Stimulated activated CD8-positive, alpha-beta memory T cell treated with anti-CD3 and anti-CD28 coated beads, Interleukin-15, amount 100 ng/mL, for 48 hours (primary cell): ENCODE measurements at regions not wholly inside any gene's neighbourhood (a gene's known extent, or its start where the extent isn't known, plus 50 kb on each side); places are given as distances from the start of the nearest gene placed in this dataset.
"Not testable (repeated sequence)": the region's sequence is repeated elsewhere in the genome, so short reads cannot be mapped to it uniquely, and the experiment has no call there.

Experiments used
- DNase-seq, 2 donors: peaks; one replicate each; pipeline ENCODE4 v3.0.0-alpha.2; 2020; ENCODE audit warnings: low read depth in 2 of 2

GRCh38 chr10:33783078-33783477 lies 448.6 kb upstream of the NRP1 start:
- no peak for DNase-seq

DNA sequence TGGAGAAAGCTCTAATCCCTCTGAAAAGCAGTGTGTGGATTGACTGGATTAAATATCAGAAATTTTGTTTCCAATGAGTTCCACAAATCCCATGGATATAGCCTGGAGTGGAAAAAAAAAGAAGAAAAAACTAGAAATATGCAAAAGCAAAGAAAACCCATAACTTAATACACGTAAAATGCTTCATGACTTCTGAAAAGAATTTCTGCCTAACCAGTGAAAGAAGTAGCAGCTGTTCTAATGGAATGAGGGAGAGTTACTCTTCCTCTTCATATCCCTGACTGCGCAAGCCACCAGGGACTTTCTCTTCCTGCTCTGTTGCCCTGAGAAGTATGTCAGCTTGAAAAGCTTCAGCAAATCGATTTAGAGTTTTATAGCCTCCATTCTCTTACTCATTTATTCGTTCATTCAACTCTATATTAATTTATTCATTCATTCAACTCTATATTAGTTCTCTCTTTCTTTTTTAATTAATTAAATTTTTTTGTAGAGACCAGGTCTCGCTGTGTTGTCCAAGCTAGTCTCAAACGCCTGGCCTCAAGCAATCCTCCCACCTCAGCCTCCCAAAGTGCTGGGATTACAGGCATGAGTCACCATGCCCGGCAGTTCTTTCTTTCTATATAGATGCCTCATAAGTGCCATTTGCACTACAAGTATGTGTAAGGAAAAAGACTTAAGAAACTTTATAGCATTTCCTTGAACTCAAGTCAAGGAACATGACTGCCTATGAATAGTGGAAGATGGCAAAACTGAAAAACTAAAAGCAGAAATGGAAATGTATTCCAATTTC lies 447.3 kb upstream of the NRP1 start:
- no peak for DNase-seq

DNA sequence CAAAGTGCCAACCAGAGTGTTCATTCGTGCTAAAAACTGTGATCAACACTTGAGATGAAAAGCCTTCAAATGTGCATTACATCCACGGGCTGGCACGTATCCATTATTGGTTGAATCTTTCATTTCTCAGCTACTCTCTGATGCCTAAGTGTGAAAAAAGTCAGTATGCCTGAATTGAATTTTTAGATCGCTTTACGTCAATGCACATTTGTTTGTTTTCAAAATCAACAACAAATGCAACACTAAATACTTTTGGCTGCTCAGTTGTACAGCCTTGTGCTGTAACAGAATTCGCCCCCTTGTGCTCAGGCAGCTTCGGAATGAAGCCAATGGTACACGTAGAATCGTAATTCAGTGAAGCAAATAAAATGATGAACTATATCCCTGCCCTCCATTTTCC lies 446.5 kb upstream of the NRP1 start:
- no peak for DNase-seq

DNA sequence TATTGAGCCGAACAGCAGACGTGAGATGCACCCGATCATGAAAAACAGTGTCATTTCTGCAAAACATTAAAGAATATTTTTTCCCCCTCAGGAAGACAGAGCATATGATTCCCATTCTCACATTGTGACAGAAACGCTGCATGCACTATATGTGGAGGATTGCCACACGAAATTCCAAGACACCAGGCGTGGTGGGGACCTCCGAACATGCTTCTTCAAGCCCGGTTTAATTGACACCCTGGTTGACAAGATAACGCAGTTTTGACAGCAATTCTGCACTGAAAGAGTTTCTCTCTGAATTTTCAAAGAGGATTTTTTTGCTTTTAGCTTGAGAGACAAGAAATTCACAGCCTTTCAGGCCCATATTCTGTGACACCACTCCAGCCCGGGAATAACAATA lies 442.8 kb upstream of the NRP1 start:
- DNase-seq: no peak

GRCh38 chr10:33776419-33777070 lies 442.1 kb upstream of the NRP1 start:
- DNase-seq: no peak

DNA sequence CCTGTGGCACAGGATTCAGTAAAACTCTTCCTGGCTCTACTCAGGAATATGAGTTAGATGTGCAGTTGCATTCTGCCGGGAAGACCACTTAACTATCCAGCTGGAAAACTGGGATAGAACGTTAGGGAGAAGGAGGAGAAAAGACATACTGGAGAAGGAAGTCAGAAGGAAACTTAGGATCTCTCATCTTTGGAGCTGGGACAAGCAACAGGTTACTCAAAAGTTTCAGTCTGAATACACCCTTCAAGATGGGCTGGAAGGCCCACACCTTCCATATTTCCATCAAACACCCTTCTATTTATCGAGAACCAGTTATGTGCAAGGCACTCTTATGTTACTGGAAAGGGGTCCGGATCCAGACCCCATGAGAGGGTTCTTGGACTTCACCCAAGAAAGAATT lies 440.4 kb upstream of the NRP1 start:
- DNase-seq: no peak

DNA sequence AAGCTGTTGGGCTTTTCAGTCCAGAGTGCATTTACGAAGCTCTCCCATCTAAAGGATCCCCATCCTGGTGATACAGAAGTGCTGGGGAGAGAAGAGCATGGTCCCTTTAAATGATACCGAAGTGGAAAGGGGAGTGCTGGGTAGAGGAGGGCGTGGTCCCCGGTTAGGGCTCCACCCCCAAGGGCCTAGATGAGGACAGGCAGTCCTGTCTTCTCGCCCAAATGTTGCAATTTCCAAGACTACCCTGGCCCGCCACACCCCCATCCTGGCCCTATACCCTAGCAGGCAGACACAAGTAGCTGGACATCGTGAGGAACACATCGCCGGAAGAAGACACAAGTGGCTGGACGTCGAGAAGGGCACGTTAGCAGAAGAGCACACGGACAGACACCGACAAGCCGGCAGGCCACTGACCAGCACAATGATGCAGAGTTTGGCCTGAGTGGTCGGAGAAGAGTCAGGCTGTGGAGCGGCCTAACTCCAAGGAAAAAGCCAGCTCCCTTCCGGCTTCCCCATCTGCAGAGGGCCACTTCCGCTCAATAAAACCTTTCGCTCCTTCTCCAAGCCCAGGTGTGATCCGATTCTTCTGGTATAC lies 439.5 kb upstream of the NRP1 start:
- DNase-seq: no peak

DNA sequence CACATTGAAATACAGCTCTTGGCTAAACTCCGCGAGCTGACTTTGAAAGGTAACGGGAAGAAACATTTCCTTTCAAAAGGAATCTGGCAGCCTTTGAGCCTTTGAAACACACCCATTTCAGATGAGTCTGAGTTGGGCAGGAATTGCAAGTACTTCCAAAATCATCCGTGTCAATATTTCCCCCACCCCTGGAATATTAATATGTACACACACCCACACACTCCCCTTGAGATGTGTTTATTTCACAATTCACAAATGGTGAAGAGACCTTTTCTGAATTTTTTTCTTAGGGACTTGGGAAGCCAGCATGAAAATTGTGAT lies 438.7 kb upstream of the NRP1 start:
- no peak for DNase-seq

GRCh38 chr10:33772370-33773252 lies 438.1 kb upstream of the NRP1 start:
- no peak for DNase-seq

DNA sequence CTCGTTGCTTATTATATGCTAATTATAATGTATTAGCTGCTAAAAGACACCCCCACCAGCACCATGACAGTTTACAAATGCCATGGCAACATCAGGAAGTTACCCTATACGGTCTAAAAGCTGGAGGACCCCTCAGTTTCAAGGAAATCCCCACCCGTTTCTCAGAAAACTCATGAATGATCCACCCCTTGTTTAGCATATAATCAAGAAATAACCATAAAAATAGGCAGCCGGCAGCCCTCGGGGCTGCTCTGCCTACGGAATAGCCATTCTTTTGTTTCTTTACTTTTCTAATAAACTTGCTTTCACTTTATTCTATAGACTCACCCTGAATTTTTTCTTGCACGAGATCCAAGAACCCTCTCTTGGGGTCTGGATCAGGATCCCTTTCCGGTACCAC lies 437.4 kb upstream of the NRP1 start:
- not testable (repeated sequence) for DNase-seq

GRCh38 chr10:33764694-33765185 lies 430.3 kb upstream of the NRP1 start:
- DNase-seq: no peak

- no peak for DNase-seq
Observed at GRCh38 chr10:33760056-33760943, 425.8 kb upstream of the NRP1 start.

DNA sequence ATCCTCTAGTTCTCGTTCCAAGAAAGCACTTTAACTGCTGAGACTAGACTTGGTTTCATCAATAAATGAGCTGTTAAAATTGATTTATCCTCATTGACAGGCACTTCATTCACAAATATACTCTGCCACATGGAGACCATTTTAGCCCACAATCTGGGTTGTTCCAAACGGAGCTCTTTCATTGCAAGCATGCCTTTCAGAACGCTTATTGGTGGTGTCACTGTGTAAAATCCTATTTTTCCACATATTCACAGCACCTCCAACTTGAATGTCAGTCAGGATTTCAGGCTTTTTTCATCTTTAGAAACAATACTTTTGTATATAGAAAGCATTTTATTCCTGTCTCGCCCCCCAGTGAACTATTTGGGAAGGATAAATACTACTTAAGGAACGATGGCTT lies 424.7 kb upstream of the NRP1 start:
- DNase-seq: no peak

DNA sequence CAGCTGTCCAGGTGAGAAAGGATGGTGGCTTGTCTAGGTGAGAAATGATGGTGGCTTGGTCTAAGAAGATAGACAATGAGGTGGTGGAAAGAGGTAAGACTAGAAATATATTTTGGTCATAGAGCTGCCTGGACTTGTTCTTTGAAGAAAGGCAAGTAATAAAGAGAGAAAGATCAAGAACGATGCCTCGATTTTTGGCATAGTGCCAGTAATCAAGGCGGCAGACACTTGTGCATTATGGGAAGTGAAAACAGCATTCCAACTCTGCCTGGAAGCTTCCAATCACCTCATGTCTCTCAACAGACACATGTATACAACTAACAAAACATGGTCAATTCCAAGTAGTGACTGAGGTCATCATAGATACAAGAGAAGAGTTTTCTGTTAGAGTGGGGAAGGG lies 423.8 kb upstream of the NRP1 start:
- no peak for DNase-seq

DNA sequence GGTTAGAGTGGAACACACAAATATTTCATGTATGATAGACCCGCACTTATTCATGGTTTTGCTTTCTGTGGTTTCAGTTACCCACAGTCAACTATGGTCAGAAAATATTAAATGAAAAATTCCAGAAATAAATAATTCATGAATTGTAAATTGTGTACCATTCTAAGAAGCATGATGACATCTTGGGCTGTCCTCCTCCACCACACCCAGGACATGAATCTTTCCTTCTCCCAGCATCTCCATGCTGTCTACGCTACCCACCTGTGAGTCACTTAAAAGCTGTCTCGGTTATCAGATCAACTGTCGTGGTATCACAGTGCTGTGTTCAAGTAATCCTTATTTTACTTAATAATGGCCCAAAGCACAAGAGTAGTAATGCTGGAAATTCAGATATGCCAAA lies 419.6 kb upstream of the NRP1 start:
- DNase-seq: no peak

GRCh38 chr10:33753389-33753788 lies 418.9 kb upstream of the NRP1 start:
- no peak for DNase-seq

GRCh38 chr10:33749790-33750189 lies 415.3 kb upstream of the NRP1 start:
- DNase-seq: no peak

GRCh38 chr10:33749067-33749735 lies 414.7 kb upstream of the NRP1 start:
- DNase-seq: no peak

GRCh38 chr10:33746836-33747268 lies 412.4 kb upstream of the NRP1 start:
- no peak for DNase-seq

GRCh38 chr10:33746186-33746585 lies 411.7 kb upstream of the NRP1 start:
- no peak for DNase-seq
